CD4-positive, alpha-beta T cell treated with Interleukin-17A for 4 hours (primary cell): ENCODE measurements at regions not wholly inside any gene's neighbourhood (a gene's known extent, or its start where the extent isn't known, plus 50 kb on each side); places are given as distances from the start of the nearest gene placed in this dataset.

Experiments used
- DNase-seq: peaks from one replicate; pipeline ENCODE4 v3.0.0-alpha.2; 2020; ENCODE audit warnings: mixed read lengths

DNA sequence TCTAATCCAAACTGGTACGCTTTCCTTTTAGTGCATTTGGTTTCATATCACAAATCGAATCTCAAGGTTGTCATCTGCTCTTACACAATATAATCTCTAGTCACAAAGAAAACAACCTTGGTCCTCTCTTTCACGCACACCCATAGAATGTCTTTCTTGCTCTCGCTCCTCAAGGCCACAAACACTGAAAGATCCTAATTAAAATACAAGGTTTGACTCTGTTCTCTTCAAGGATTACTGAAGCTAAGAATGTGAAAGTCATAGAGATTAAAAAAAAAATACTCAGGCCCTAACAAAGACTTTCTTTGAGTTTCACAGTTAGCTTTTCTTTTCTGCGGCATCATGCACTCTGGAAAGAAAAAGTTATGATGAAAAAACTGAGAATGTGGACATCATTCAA lies 891.5 kb downstream of the EFNB2 start:
- DNase-seq: no peak

DNA sequence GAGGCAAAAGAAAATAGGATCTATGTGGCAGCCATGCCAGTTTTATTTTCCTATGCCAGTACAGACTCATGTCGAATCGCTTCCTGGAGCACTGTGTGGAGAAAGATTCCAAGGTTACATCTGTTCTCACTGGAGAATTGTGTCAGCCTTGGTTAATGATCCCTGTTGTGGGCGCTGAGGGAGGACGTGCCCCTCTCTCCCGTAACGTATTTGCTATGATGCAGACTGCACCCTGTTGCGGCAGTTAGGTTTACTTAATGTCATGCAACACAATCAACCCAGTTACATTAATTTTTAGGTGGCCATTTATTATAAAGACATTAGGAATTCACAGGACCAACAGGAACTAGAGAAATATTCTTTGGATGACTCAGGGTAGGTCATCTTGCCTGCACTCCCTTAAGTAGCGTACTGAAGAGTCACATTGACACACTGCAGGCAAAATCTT lies 892.9 kb downstream of the EFNB2 start:
- no peak for DNase-seq

DNA sequence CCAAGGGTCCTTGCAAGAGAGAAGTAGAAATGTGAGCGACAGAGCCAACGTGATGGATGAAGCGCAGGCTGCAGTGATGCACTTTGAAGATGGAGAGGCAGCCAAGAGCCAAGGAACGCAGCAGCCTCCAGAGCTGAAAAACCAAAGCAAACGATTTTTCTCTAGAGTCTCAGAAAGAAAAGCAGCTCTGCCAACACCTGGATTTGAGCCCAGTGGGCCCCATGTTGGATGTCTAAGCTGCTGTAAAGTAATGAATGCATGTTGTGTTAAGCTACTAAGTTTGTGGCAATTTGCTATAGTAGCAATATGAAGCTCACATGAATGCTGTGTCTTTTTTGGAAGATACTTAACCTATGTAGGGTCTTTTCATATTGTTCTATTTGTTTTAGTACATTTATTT lies 894.3 kb downstream of the EFNB2 start:
- DNase-seq: no peak

DNA sequence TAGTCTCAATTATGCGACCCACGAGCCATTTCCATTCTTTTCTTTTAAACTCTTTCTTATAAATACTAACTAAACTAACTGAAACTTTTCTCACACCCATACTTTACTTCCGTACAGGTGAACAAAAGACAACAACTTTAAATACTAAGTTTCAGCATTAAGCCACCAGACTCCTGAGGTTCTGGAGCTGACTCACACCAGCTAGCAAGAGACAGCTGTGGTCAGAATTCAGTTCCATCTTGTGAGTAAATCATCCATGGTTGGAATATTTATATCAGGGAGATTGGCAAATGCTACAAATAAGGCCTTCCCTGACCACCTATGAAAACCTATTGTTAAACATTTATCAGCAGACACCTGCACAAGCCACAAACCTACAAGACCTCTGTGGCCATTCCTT lies 897.0 kb downstream of the EFNB2 start:
- no peak for DNase-seq

DNA sequence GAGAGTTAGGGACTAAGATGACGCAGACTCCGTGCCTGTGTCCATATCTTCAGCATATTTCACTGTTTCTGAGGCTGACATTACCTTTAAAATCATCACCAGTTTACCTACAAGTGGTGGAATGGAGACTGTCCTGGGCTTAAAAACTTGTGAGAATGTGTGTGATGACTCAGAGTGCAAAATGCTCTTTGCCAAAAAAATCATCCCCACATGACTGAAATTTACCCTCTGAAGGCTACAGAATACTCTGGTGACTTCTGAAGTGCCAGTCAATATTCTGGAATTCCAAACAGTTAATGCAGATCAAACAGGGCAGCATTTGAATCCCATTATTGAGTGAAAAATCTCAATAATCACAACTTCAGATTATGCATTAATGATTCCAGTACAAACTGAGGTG lies 901.4 kb downstream of the EFNB2 start:
- no peak for DNase-seq

- no peak for DNase-seq
These were observed 905.0 kb downstream of the EFNB2 start for GRCh38 chr13:105630431-105630830.

DNA sequence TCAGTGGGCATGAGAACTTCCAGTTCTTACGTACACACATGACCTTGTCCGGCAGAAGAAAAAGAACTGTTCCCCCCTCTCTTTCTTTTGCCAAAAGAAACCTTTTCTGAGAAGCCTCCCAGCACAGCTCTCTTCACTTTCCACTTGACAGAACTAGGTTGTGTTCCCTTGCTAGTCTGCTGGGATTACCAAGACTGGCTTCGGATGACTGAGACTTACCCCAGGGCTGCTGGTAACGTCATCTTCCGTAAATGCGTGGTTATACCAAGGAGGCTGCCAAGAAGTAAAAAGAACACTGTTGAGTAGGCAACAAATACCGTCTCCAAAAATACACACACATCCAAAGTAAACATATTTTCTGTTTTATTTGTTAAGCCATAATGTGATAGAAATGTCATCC lies 908.2 kb downstream of the EFNB2 start:
- no peak for DNase-seq

- DNase-seq: no peak
These were observed 909.8 kb downstream of the EFNB2 start for GRCh38 chr13:105625691-105626090.

GRCh38 chr13:105616333-105617075 lies 919.0 kb downstream of the EFNB2 start:
- no peak for DNase-seq

- DNase-seq: no peak
These were observed 922.9 kb downstream of the EFNB2 start for GRCh38 chr13:105612541-105612940.

DNA sequence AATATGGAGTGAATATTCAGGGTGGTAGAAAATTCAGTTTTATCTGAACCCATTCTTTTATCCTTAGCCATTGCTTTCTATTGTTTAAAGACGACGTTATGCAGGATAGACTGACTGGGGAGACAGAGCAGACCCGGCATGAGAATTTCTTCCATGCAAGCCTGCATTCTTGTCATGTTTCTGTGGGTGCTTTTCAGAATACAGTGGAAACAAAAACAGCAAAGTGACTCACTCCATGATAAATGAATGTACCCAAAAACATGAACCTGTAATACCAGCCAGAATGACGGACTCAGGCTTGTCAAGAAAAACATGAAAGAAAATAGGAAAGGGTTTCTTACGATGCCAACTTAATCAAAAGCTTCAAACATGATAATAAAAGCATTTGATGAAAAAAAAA lies 924.0 kb downstream of the EFNB2 start:
- no peak for DNase-seq

- DNase-seq: no peak
These were observed 927.4 kb downstream of the EFNB2 start for GRCh38 chr13:105608104-105608503.

- no peak for DNase-seq
These were observed 928.0 kb downstream of the EFNB2 start for GRCh38 chr13:105607426-105607825.

DNA sequence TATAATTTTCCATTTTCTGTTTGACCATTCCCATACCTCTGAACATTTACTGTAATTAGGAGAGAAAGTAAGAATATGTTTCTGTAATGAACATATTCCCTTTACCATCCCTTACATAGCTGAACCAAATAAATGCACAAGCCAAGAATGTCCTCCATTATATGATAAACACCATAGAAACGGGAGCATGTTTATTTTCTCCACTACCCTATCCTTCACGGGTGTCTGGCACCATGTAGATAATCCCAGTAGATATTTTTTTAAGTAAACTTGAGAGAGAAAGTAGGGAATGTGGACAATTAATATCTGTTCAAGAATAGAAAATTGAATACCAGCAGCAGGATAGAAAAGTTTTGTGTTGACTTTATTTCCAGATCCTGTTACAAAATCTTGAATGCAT lies 928.4 kb downstream of the EFNB2 start:
- no peak for DNase-seq

- DNase-seq: no peak
These were observed 932.3 kb downstream of the EFNB2 start for GRCh38 chr13:105602956-105603670.

DNA sequence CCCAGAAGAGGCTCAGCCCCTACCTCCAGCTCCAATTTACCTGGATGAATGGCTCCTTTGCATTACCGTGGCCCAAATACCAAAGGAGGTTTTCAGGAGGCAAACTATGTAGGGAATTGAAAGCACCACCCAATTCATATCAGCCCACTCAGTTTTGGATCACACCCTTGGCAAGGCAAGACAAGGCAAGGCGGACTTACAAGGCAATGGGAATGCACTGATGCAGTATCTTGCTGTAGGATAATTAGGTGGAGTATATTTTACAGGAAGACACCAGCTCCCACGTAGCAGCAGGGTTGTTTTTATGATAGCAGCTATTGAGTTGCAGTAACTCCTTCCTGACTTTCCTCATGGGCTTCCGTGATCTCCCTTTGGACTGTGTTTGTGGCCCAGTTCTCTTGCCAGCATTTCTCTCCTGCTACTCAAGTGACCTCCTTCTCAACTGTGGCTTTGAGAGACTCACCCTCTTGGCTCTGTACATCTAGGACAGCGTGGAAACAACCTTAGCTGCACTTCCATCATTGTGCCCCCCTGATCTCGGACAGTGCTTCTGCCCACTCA lies 935.9 kb downstream of the EFNB2 start:
- no peak for DNase-seq

DNA sequence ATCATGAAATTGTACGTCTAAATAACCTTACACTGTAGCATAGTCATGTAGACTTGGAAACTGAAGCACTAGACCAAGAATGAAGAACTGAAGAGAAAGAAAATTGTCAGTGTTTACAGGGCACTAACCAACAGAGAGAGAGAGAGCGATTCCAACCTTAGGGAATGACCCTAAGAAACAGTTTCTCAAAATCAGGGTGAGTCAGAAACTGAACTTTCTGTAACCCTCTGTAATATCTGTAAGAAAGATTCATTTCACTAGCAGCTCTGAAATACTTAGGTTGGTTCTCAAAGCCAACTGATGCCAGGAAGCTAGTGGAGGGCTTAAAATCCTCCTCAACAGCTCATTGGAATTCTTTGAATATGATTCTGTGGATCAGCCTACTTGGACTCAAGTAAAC lies 936.9 kb downstream of the EFNB2 start:
- DNase-seq: no peak

- DNase-seq: no peak
These were observed 937.9 kb downstream of the EFNB2 start for GRCh38 chr13:105597573-105597972.

- no peak for DNase-seq
These were observed 940.0 kb downstream of the EFNB2 start for GRCh38 chr13:105595471-105595870.

DNA sequence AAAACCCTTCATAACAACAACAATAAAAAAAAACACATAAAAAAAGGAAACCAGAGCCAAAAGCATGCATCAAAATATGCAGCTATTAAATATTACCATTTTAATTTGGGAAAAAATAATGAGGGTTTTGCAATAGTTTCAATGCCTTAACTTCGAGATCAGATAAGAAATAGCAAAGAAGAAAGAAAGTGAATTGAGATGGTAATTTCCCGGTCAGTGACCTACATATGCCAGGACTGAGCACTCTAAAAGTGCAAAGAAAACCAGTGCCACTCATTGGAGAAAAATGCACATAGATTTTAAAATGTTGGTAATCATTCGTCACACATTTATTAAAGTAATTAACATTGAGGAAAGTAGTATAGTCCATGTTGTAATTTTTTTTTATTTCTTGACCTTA lies 944.2 kb downstream of the EFNB2 start:
- no peak for DNase-seq

- DNase-seq: no peak
These were observed 947.7 kb downstream of the EFNB2 start for GRCh38 chr13:105587786-105588185.

DNA sequence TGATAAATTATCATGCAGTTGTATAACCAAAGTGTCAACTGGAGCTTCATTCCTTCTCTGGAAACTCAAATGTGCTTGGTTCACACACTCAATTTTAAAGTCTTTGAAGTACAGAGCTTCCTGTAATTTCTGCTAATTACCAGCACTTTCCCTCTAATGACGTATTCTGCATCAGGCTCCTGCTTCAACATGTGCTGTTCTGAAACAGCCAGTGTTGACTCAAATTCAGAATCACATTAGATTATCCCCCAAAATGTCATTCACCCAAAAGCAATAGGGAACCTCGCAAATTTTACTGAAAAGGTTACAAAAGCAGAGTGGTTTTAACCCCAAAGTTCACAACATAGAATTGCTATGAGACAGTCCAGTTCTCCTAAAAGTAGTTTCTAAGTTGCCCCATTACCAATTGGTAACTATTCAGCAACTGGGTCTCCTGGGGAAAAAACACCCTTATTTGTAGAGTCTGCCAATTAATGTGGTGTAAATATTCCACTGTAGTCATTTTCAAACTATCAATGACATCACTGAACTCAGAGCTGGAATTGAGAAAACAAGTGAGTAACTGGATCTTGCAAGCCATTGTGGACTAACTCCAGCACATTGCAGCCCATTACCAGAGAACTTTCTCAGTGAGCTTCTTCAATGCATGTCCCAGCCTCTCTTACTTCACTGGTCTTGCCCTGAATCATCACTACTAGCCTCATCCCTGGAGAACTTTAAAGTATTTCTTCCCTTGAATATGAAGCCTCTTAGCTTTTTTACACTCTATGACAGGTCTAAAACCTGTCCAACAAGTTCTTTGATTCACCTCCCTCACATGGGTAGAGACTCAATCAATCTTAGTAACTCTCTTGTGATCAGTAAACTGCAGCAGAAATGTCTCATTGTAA lies 955.4 kb downstream of the EFNB2 start:
- no peak for DNase-seq

GRCh38 chr13:105573136-105573535 lies 962.3 kb downstream of the EFNB2 start:
- DNase-seq: no peak
